ENCODE measurements at regions not wholly inside any gene's neighbourhood (a gene's known extent, or its start where the extent isn't known, plus 50 kb on each side); places are given as distances from the start of the nearest gene placed in this dataset.

GRCh38 chr11:19441288-19441687 is 200.5 kb upstream of the E2F8 start:
- Histone ChIP-seq H3K27ac (no peak overlapping the region), H3K9me3 (peaks cover 0 to 3% (median 0%) of the 10 kb centered on the region in 4 donors), H3K27me3 (no peaks in the 10 kb centered on the region), H3K4me3 (no peak overlapping the region), H3K4me1 (peaks cover 0 to 4% (median 0%) of the 10 kb centered on the region in 4 donors), H3K36me3 (no peaks in the 10 kb centered on the region)
- intact Hi-C loops (cut with DNase I) = no loop called here
- no peak for DNase-seq
- WGBS, 2 donors = 80 to 94% methylated on average over 3 of the region's 3 CpGs
- TF ChIP-seq POLR2A (IDR thresholded peaks at IDR 0.05) = no peak
- TF ChIP-seq POLR2AphosphoS5 (IDR thresholded peaks at IDR 0.05) = no peak
- TF ChIP-seq CTCF (IDR thresholded peaks at IDR 0.05) = no peak
- TF ChIP-seq EP300 (IDR thresholded peaks at IDR 0.05) = no peak

DNA sequence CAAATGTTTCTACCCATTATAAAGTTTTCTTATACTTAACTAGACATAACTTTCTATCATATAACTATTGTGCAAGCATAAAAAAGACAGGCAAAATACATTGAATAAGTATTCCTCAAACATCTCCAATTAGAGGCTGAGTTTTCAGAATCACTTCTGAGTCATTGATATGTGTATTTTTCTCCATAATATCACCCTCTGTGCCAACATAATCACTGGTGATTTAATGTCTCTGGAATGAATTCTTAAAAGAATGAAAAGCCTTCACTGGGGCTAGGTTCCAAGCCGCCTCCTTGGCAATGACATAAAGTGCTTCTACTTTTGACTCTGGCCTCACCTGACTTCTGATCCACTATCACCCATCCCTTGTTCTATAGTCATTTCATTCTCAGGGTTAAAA is 197.0 kb upstream of the E2F8 start:
- Histone ChIP-seq H3K4me1 (peaks cover 0 to 4% (median 0%) of the 10 kb centered on the region in 4 donors), H3K36me3 (no peaks in the 10 kb centered on the region), H3K27ac (no peak overlapping the region), H3K27me3 (no peaks in the 10 kb centered on the region), H3K4me3 (no peak overlapping the region), H3K9me3 (peaks cover 0 to 4% (median 0%) of the 10 kb centered on the region in 4 donors)
- no peak for DNase-seq
- WGBS, 2 donors = 61 to 88% methylated on average over 1 of the region's 1 CpG
- TF ChIP-seq POLR2AphosphoS5 (IDR thresholded peaks at IDR 0.05) (no peak), CTCF (IDR thresholded peaks at IDR 0.05) (no peak), EP300 (IDR thresholded peaks at IDR 0.05) (no peak), POLR2A (IDR thresholded peaks at IDR 0.05) (no peak)
- intact Hi-C loops (cut with DNase I) = no loop called here

DNA sequence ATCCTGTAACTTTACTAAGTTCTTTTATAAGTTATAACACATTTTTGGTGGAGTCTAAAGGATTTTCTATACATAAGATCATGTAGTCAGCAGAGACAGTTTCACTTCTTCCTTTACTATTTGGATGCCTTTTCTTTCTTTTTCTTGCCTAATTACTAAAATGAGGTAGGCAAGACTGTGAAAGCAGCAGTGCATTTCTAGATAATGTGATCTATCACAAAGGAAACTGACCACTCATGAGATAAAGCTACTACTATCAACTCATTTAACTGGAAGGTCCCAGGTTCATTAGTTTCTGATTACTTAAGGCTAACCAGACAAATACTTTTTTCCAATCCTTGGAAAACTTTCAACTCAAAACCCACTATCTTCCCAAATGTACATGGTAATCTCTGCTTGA is 196.2 kb upstream of the E2F8 start:
- peaks cover 0 to 4% (median 0%) of the 10 kb centered on the region in 4 donors for H3K9me3 ChIP-seq
- TF ChIP-seq POLR2A (IDR thresholded peaks at IDR 0.05) = no peak
- no peak for TF ChIP-seq POLR2AphosphoS5 (IDR thresholded peaks at IDR 0.05)
- no peak for TF ChIP-seq EP300 (IDR thresholded peaks at IDR 0.05)
- no peak for TF ChIP-seq CTCF (IDR thresholded peaks at IDR 0.05)
- H3K27me3 ChIP-seq = no peaks in the 10 kb centered on the region
- no peak overlapping the region for H3K4me3 ChIP-seq
- intact Hi-C loops (cut with DNase I) = no loop called here
- H3K36me3 ChIP-seq = no peaks in the 10 kb centered on the region
- peaks cover 0 to 4% (median 0%) of the 10 kb centered on the region in 4 donors for H3K4me1 ChIP-seq
- no peak for DNase-seq
- no peak overlapping the region for H3K27ac ChIP-seq

DNA sequence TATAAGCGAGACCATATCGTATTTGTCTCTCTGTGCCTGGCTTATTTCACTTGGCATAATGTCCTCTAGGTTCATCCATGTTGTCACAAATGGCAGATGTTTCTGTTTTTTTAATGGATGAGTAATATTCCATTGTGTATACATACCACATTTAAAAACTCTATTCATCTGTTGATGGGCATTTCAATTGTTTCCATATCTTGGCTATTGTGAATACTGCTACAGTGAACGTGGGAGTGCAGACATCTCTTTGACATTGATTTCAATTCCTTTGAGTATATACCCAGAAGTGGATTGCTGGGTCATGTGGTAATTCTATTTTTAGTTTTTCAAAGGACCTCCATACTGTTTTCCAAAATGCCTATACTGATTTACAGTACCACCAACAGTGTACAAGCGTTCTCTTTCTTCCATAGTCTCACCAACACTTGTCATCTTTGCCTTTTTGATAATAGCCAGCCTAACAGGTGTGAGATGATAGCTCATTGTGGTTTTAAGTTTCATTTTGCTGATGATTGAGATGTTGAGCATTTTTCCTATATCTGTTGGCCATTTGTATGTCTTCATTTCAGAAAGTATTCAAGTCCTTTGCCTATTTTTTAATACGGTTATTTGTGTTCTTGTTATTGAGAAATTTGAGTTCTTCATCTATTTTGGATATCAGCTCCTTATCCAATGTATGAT is 194.7 kb upstream of the E2F8 start:
- H3K4me1 ChIP-seq = peaks cover 0 to 4% (median 0%) of the 10 kb centered on the region in 4 donors
- DNase-seq = no peak
- TF ChIP-seq POLR2AphosphoS5 (IDR thresholded peaks at IDR 0.05) (no peak), POLR2A (IDR thresholded peaks at IDR 0.05) (no peak), EP300 (IDR thresholded peaks at IDR 0.05) (no peak), CTCF (IDR thresholded peaks at IDR 0.05) (no peak)
- H3K36me3 ChIP-seq = no peaks in the 10 kb centered on the region
- intact Hi-C loops (cut with DNase I) = no loop called here
- H3K27me3 ChIP-seq = peaks cover 0 to 2% (median 0%) of the 10 kb centered on the region in 3 donors
- WGBS, 2 donors = 90% methylated on average over 5 of the region's 5 CpGs
- H3K27ac ChIP-seq = no peak overlapping the region
- H3K4me3 ChIP-seq = no peak overlapping the region
- peaks cover 0 to 4% (median 0%) of the 10 kb centered on the region in 4 donors for H3K9me3 ChIP-seq

DNA sequence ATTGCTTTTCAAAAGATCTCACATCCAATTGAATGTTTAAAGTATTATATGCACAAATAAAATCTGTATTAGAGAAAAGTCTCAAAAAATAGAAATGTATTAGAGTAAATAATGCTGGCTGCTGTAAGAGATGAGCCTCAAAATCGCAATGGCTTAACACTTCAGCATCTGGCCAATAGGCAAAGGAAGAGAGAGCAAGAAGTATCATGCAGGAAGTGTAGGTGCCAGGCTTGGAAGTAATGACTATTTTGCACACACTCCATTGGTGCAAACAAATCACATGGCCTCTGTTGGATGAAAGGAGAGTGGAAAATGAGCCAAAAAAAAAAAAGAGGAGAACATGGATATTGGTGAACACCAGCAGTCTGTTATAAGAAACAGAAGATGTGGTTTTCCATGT is 193.0 kb upstream of the E2F8 start:
- intact Hi-C loops (cut with DNase I) = no loop called here
- DNase-seq = no peak
- peaks cover 0 to 4% (median 0%) of the 10 kb centered on the region in 4 donors for H3K4me1 ChIP-seq
- no peak overlapping the region for H3K4me3 ChIP-seq
- H3K27me3 ChIP-seq = peaks cover 0 to 4% (median 4%) of the 10 kb centered on the region in 3 donors
- H3K36me3 ChIP-seq = no peaks in the 10 kb centered on the region
- 70 to 73% methylated on average over 1 of the region's 1 CpG for WGBS, 2 donors
- no peak for TF ChIP-seq POLR2AphosphoS5 (IDR thresholded peaks at IDR 0.05)
- no peak for TF ChIP-seq POLR2A (IDR thresholded peaks at IDR 0.05)
- no peak for TF ChIP-seq CTCF (IDR thresholded peaks at IDR 0.05)
- no peak for TF ChIP-seq EP300 (IDR thresholded peaks at IDR 0.05)
- peaks cover 0 to 4% (median 0%) of the 10 kb centered on the region in 4 donors for H3K9me3 ChIP-seq
- H3K27ac ChIP-seq = no peak overlapping the region
